ENCODE measurements at regions not wholly inside any gene's neighbourhood (a gene's known extent, or its start where the extent isn't known, plus 50 kb on each side); places are given as distances from the start of the nearest gene placed in this dataset.

DNA sequence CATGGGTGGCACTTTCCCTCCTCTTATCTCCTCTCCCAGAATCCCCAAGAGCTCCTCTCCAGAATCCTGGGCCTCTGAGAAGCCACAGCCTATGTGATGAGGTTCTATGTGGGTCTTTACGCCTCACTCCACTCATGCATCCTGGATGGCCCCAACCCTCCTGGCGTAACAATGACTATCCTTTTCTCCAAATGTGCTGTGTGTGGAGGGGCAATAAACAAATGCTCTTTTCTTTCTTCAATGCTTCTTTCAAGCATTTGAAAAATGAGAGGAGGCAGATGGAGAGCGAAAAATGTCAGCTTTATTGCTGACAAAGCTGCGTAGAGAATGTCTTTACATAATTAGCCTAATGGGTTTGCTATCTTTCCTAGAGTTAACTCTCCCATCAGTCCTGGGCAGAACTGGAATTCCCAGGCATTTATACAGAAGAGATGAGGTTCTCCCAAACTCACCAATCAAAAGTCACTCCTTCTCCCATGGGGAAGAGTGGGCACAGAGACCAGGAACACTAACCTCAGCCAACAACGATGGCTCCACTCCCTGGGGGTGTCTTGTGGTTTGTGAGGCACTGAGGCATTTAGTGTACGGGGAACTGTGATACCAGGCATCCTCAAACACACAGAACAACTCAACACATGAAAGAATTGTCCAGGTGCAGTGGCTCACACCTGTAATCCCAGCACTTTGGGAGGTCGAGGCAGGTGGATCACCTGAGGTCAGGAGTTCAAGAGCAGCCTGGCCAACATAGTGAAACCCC is 118.9 kb upstream of the SLC34A2 start:
- Histone ChIP-seq H2AFZ (0 out of 2 replicates have a peak overlapping the region, but pooled peaks have one; percentile 81), H3K9me2 (ENCODE audit: insufficient read depth) (no peaks in the 10 kb centered on the region), H3K27ac (ENCODE audit: low read depth) (no peak overlapping the region), H3K4me2 (no peak overlapping the region), H3K4me3 (no peak overlapping the region), H3F3A (replicated peaks; ENCODE audit: low read depth) (no peaks in the 10 kb centered on the region), H3K36me3 (ENCODE audit: insufficient read depth) (no peaks in the 10 kb centered on the region), H3K4me1 (ENCODE audit: insufficient read depth) (no peaks in the 10 kb centered on the region), H3K79me2 (replicated peaks; ENCODE audit: insufficient read depth) (no peaks in the 10 kb centered on the region), H3K27me3 (ENCODE audit: insufficient read depth) (no peaks in the 10 kb centered on the region), H4K20me1 (replicated peaks; ENCODE audit: insufficient read depth) (no peaks in the 10 kb centered on the region)
- Mint-ChIP-seq H3K27me3 (ENCODE audit: insufficient read depth, low read depth, poor library complexity) (peaks cover 4% of the 10 kb centered on the region), H3K4me3 (no peak overlapping the region), H3K27ac (no peak overlapping the region), H3K4me1 (peaks cover 16% of the 10 kb centered on the region), H3K36me3 (ENCODE audit: low read depth) (no peaks in the 10 kb centered on the region), H3K9me3 (0 out of 3 replicates have a peak, but pooled peaks cover 3% of the 10 kb centered on the region)
- DNase-seq (ENCODE audit: low spot score): no peak
- ATAC-seq: no peak
- TF ChIP-seq STAT1 (IDR thresholded peaks at IDR 0.05; ENCODE audit: unreplicated experiment) (no peak), CREB1 (CRISPR knock-in tag; IDR thresholded peaks at IDR 0.05; ENCODE audit: low read depth) (no peak), ZNF331 (CRISPR knock-in tag; IDR thresholded peaks at IDR 0.05; ENCODE audit: low read depth) (no peak), ZNF114 (CRISPR knock-in tag; IDR thresholded peaks at IDR 0.05) (no peak), EZH2phosphoT487 (IDR thresholded peaks at IDR 0.05; ENCODE audit: unreplicated experiment) (no peak)
- TF ChIP-seq, protein P1, sequence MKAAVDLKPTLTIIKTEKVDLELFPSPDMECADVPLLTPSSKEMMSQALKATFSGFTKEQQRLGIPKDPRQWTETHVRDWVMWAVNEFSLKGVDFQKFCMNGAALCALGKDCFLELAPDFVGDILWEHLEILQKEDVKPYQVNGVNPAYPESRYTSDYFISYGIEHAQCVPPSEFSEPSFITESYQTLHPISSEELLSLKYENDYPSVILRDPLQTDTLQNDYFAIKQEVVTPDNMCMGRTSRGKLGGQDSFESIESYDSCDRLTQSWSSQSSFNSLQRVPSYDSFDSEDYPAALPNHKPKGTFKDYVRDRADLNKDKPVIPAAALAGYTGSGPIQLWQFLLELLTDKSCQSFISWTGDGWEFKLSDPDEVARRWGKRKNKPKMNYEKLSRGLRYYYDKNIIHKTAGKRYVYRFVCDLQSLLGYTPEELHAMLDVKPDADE (IDR thresholded peaks at IDR 0.05): no peak
- TF ChIP-seq, protein P2, sequence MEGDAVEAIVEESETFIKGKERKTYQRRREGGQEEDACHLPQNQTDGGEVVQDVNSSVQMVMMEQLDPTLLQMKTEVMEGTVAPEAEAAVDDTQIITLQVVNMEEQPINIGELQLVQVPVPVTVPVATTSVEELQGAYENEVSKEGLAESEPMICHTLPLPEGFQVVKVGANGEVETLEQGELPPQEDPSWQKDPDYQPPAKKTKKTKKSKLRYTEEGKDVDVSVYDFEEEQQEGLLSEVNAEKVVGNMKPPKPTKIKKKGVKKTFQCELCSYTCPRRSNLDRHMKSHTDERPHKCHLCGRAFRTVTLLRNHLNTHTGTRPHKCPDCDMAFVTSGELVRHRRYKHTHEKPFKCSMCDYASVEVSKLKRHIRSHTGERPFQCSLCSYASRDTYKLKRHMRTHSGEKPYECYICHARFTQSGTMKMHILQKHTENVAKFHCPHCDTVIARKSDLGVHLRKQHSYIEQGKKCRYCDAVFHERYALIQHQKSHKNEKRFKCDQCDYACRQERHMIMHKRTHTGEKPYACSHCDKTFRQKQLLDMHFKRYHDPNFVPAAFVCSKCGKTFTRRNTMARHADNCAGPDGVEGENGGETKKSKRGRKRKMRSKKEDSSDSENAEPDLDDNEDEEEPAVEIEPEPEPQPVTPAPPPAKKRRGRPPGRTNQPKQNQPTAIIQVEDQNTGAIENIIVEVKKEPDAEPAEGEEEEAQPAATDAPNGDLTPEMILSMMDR (conservative IDR thresholded peaks at IDR 0.05; ENCODE audit: low read depth in 2 of 2): no peak
- TF ChIP-seq, protein P3, sequence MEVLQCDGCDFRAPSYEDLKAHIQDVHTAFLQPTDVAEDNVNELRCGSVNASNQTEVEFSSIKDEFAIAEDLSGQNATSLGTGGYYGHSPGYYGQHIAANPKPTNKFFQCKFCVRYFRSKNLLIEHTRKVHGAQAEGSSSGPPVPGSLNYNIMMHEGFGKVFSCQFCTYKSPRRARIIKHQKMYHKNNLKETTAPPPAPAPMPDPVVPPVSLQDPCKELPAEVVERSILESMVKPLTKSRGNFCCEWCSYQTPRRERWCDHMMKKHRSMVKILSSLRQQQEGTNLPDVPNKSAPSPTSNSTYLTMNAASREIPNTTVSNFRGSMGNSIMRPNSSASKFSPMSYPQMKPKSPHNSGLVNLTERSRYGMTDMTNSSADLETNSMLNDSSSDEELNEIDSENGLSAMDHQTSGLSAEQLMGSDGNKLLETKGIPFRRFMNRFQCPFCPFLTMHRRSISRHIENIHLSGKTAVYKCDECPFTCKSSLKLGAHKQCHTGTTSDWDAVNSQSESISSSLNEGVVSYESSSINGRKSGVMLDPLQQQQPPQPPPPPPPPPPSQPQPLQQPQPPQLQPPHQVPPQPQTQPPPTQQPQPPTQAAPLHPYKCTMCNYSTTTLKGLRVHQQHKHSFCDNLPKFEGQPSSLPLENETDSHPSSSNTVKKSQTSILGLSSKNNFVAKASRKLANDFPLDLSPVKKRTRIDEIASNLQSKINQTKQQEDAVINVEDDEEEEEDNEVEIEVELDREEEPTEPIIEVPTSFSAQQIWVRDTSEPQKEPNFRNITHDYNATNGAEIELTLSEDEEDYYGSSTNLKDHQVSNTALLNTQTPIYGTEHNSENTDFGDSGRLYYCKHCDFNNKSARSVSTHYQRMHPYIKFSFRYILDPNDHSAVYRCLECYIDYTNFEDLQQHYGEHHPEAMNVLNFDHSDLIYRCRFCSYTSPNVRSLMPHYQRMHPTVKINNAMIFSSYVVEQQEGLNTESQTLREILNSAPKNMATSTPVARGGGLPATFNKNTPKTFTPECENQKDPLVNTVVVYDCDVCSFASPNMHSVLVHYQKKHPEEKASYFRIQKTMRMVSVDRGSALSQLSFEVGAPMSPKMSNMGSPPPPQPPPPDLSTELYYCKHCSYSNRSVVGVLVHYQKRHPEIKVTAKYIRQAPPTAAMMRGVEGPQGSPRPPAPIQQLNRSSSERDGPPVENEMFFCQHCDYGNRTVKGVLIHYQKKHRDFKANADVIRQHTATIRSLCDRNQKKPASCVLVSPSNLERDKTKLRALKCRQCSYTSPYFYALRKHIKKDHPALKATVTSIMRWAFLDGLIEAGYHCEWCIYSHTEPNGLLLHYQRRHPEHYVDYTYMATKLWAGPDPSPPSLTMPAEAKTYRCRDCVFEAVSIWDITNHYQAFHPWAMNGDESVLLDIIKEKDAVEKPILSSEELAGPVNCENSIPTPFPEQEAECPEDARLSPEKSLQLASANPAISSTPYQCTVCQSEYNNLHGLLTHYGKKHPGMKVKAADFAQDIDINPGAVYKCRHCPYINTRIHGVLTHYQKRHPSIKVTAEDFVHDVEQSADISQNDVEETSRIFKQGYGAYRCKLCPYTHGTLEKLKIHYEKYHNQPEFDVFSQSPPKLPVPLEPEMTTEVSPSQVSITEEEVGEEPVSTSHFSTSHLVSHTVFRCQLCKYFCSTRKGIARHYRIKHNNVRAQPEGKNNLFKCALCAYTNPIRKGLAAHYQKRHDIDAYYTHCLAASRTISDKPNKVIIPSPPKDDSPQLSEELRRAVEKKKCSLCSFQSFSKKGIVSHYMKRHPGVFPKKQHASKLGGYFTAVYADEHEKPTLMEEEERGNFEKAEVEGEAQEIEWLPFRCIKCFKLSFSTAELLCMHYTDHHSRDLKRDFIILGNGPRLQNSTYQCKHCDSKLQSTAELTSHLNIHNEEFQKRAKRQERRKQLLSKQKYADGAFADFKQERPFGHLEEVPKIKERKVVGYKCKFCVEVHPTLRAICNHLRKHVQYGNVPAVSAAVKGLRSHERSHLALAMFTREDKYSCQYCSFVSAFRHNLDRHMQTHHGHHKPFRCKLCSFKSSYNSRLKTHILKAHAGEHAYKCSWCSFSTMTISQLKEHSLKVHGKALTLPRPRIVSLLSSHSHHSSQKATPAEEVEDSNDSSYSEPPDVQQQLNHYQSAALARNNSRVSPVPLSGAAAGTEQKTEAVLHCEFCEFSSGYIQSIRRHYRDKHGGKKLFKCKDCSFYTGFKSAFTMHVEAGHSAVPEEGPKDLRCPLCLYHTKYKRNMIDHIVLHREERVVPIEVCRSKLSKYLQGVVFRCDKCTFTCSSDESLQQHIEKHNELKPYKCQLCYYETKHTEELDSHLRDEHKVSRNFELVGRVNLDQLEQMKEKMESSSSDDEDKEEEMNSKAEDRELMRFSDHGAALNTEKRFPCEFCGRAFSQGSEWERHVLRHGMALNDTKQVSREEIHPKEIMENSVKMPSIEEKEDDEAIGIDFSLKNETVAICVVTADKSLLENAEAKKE (CRISPR knock-in tag; IDR thresholded peaks at IDR 0.05): no peak
- TF ChIP-seq, protein P4, sequence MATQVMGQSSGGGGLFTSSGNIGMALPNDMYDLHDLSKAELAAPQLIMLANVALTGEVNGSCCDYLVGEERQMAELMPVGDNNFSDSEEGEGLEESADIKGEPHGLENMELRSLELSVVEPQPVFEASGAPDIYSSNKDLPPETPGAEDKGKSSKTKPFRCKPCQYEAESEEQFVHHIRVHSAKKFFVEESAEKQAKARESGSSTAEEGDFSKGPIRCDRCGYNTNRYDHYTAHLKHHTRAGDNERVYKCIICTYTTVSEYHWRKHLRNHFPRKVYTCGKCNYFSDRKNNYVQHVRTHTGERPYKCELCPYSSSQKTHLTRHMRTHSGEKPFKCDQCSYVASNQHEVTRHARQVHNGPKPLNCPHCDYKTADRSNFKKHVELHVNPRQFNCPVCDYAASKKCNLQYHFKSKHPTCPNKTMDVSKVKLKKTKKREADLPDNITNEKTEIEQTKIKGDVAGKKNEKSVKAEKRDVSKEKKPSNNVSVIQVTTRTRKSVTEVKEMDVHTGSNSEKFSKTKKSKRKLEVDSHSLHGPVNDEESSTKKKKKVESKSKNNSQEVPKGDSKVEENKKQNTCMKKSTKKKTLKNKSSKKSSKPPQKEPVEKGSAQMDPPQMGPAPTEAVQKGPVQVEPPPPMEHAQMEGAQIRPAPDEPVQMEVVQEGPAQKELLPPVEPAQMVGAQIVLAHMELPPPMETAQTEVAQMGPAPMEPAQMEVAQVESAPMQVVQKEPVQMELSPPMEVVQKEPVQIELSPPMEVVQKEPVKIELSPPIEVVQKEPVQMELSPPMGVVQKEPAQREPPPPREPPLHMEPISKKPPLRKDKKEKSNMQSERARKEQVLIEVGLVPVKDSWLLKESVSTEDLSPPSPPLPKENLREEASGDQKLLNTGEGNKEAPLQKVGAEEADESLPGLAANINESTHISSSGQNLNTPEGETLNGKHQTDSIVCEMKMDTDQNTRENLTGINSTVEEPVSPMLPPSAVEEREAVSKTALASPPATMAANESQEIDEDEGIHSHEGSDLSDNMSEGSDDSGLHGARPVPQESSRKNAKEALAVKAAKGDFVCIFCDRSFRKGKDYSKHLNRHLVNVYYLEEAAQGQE (IDR thresholded peaks at IDR 0.05; ENCODE audit: unreplicated experiment): no peak
